ENCODE measurements at regions not wholly inside any gene's neighbourhood (a gene's known extent, or its start where the extent isn't known, plus 50 kb on each side); places are given as distances from the start of the nearest gene placed in this dataset.

DNA sequence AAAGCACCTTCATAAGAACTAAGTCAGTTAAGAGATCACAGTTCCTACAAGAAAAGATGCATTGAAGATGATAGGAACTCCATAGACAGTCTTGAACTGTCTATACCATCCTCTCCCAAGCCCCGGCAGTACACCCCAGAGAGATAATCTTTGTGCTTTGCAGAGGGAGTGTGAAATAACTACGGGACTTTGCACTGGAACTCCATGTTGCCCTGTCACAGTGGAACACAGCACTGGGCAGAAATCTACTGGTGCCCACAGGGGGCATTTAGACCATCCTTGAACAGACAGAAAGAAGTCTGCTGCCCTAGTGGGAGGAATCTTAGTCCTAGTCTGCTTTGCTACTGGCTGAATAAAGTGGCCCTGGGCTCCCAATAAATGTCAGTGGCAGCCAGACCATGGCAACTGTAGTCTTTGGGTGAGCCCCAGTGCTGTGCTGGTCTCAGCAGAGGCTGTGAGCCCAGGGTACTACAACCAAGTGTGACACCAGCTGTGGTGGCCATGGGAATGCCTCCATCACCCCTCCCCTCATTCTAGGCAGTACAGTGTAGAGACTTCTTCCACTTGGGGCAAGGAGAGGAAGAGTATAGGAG lies 107.7 kb upstream of the TMEM168 start:
- H3K4me1 ChIP-seq, result no peaks in the 10 kb centered on the region
- H3K27ac ChIP-seq, result no peak overlapping the region
- TF ChIP-seq, protein P1, sequence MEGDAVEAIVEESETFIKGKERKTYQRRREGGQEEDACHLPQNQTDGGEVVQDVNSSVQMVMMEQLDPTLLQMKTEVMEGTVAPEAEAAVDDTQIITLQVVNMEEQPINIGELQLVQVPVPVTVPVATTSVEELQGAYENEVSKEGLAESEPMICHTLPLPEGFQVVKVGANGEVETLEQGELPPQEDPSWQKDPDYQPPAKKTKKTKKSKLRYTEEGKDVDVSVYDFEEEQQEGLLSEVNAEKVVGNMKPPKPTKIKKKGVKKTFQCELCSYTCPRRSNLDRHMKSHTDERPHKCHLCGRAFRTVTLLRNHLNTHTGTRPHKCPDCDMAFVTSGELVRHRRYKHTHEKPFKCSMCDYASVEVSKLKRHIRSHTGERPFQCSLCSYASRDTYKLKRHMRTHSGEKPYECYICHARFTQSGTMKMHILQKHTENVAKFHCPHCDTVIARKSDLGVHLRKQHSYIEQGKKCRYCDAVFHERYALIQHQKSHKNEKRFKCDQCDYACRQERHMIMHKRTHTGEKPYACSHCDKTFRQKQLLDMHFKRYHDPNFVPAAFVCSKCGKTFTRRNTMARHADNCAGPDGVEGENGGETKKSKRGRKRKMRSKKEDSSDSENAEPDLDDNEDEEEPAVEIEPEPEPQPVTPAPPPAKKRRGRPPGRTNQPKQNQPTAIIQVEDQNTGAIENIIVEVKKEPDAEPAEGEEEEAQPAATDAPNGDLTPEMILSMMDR (IDR thresholded peaks at IDR 0.05), result no peak
- TF ChIP-seq POLR2A (IDR thresholded peaks at IDR 0.05), result no peak
- peaks cover 0 to 19% (median 0%) of the 10 kb centered on the region in 3 donors for H3K36me3 ChIP-seq
- no peak overlapping the region for H3K4me3 ChIP-seq
- no peak for DNase-seq
- H3K27me3 ChIP-seq, result no peaks in the 10 kb centered on the region
- H3K9me3 ChIP-seq, result no peaks in the 10 kb centered on the region

GRCh38 chr7:112896026-112896601 lies 105.9 kb upstream of the TMEM168 start:
- Histone ChIP-seq H3K27ac (no peak overlapping the region), H3K27me3 (no peaks in the 10 kb centered on the region), H3K4me1 (no peaks in the 10 kb centered on the region), H3K4me3 (no peak overlapping the region), H3K36me3 (peaks cover 0 to 19% (median 0%) of the 10 kb centered on the region in 3 donors), H3K9me3 (no peaks in the 10 kb centered on the region)
- TF ChIP-seq, protein P1 (IDR thresholded peaks at IDR 0.05), result no peak
- no peak for TF ChIP-seq POLR2A (IDR thresholded peaks at IDR 0.05)
- DNase-seq, result no peak

GRCh38 chr7:112892263-112892662 lies 102.1 kb upstream of the TMEM168 start:
- Histone ChIP-seq H3K4me1 (no peaks in the 10 kb centered on the region), H3K27ac (no peak overlapping the region), H3K9me3 (no peaks in the 10 kb centered on the region), H3K27me3 (no peaks in the 10 kb centered on the region), H3K36me3 (peaks cover 0 to 19% (median 0%) of the 10 kb centered on the region in 3 donors), H3K4me3 (no peak overlapping the region)
- no peak for DNase-seq
- no peak for TF ChIP-seq POLR2A (IDR thresholded peaks at IDR 0.05)
- TF ChIP-seq, protein P1 (IDR thresholded peaks at IDR 0.05), result no peak

DNA sequence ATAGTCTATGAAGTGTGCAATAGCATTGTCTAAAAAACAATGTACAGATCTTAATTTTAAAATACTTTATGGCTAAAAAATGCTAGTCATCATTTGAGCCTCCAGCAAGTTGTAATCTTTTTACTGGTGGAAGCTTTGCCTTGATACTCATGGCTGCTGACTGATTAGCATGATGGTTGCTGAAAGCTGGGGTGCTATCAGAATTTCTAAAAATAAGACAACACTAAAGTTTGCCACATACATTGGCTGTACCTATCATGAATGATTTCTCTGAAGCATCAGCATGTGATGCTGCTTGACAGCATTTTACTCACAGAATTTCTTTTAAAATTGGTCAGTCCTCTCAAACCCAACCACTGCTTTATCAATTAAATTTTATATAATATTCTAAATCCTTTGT lies 101.5 kb upstream of the TMEM168 start:
- no peak for DNase-seq
- Histone ChIP-seq H3K4me1 (no peaks in the 10 kb centered on the region), H3K4me3 (no peak overlapping the region), H3K36me3 (peaks cover 0 to 19% (median 0%) of the 10 kb centered on the region in 3 donors), H3K9me3 (no peaks in the 10 kb centered on the region), H3K27ac (no peak overlapping the region), H3K27me3 (no peaks in the 10 kb centered on the region)
- no peak for TF ChIP-seq POLR2A (IDR thresholded peaks at IDR 0.05)
- TF ChIP-seq, protein P1 (IDR thresholded peaks at IDR 0.05), result no peak

GRCh38 chr7:112889834-112890438 lies 99.7 kb upstream of the TMEM168 start:
- H3K36me3 ChIP-seq, result peaks cover 0 to 14% (median 0%) of the 10 kb centered on the region in 3 donors
- no peaks in the 10 kb centered on the region for H3K27me3 ChIP-seq
- DNase-seq, result no peak
- TF ChIP-seq, protein P1 (IDR thresholded peaks at IDR 0.05), result no peak
- TF ChIP-seq POLR2A (IDR thresholded peaks at IDR 0.05), result no peak
- H3K4me3 ChIP-seq, result no peak overlapping the region
- no peaks in the 10 kb centered on the region for H3K4me1 ChIP-seq
- no peaks in the 10 kb centered on the region for H3K9me3 ChIP-seq
- no peak overlapping the region for H3K27ac ChIP-seq
